Esophagus muscularis mucosa (tissue), 3 donors: ENCODE measurements at regions not wholly inside any gene's neighbourhood (a gene's known extent, or its start where the extent isn't known, plus 50 kb on each side); places are given as distances from the start of the nearest gene placed in this dataset.

ENCODE experiments used
- POLR2A ChIP-seq: fragments of 450-650 bp; IDR thresholded peaks from one replicate; pipeline ENCODE4 v1.6.1; 2017; ENCODE audit warnings: antibody characterized with exemption, moderate library complexity, mild to moderate bottlenecking, low read depth
- POLR2AphosphoS5 ChIP-seq, 2 donors: sonication (generic); formaldehyde crosslinking; IDR thresholded peaks; one replicate each; pipeline ENCODE4 v1.6.1; 2017; ENCODE audit warnings: antibody characterized with exemption in 2 of 2
- TF ChIP-seq, protein P1 (sequence below), 3 experiments: fragments of 200-600 bp in 2 of 3; fragments of 450-650 bp in 1 of 3; sonication (generic) in 2 of 3; IDR thresholded peaks; one replicate each; pipeline ENCODE4 v1.5.1; 2017 to 2019; ENCODE audit warnings: antibody characterized with exemption in 3 of 3, mild to moderate bottlenecking in 2 of 3, moderate library complexity in 1 of 3

DNA sequence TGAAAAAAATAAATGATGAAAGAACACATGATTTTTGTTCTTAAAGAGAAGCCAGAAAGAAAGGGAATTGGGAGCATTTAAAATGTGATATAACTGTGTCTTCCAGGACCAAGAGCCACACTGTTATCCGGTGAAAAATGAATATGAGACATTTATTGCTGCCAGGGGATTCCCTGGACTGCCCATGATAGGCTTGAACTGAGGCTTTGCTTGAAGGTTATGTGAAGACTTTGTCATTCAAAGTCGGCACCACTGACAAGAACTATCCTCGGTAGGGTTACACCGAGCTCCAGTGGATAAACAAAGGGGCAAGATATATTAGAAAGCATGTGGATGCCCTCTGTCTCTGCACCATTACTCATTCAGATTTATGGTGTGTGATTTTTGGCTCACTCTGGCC, 125.4 kb upstream of the MINDY3 start:
- TF ChIP-seq, protein P1, sequence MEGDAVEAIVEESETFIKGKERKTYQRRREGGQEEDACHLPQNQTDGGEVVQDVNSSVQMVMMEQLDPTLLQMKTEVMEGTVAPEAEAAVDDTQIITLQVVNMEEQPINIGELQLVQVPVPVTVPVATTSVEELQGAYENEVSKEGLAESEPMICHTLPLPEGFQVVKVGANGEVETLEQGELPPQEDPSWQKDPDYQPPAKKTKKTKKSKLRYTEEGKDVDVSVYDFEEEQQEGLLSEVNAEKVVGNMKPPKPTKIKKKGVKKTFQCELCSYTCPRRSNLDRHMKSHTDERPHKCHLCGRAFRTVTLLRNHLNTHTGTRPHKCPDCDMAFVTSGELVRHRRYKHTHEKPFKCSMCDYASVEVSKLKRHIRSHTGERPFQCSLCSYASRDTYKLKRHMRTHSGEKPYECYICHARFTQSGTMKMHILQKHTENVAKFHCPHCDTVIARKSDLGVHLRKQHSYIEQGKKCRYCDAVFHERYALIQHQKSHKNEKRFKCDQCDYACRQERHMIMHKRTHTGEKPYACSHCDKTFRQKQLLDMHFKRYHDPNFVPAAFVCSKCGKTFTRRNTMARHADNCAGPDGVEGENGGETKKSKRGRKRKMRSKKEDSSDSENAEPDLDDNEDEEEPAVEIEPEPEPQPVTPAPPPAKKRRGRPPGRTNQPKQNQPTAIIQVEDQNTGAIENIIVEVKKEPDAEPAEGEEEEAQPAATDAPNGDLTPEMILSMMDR (IDR thresholded peaks at IDR 0.05), result no peak
- TF ChIP-seq POLR2A, result no peak
- TF ChIP-seq POLR2AphosphoS5 (IDR thresholded peaks at IDR 0.05), result no peak
